ENCODE measurements at regions not wholly inside any gene's neighbourhood (a gene's known extent, or its start where the extent isn't known, plus 50 kb on each side); places are given as distances from the start of the nearest gene placed in this dataset.

DNA sequence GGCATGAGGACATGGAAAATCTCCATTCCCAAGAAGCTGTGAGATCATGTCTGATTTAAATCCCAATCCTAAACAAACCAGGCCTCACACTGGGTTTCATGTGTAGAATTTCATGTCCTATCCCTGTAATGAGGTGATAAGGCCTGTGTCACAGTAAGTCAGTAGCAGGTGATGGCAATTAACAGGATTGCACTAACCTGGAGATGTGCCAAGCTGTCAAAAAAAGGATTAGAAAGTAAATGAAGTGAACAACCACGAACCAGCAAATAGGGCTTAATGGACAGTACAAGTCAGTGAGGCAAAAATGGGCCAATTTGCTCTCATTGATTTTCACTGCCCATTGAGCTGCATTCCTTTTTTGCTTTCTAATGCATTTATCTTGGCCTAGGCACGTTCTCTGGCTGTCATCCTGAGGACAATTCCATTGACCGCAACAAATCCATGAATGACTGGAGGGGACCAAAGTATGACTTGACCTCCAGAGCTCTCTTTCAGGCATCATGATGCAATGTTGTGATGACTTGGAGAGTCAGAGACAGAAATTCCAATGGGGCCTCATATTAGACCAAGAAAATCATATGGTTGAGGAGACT, 673.6 kb upstream of the ADGRL2 start:
- Histone ChIP-seq H3K9me3 (ENCODE audit: control insufficient read depth, low read depth, low read length) (no peaks in the 10 kb centered on the region), H3K4me1 (ENCODE audit: control insufficient read depth, low read depth, low read length) (no peaks in the 10 kb centered on the region), H3K27me3 (ENCODE audit: control insufficient read depth, insufficient read depth, low read length) (no peaks in the 10 kb centered on the region), H3K27ac (ENCODE audit: low read length) (no peak overlapping the region), H3K36me3 (ENCODE audit: control insufficient read depth, low read depth, low read length) (no peaks in the 10 kb centered on the region), H3K4me3 (ENCODE audit: low read length) (no peak overlapping the region), H3K9ac (ENCODE audit: low read length) (no peak overlapping the region)

DNA sequence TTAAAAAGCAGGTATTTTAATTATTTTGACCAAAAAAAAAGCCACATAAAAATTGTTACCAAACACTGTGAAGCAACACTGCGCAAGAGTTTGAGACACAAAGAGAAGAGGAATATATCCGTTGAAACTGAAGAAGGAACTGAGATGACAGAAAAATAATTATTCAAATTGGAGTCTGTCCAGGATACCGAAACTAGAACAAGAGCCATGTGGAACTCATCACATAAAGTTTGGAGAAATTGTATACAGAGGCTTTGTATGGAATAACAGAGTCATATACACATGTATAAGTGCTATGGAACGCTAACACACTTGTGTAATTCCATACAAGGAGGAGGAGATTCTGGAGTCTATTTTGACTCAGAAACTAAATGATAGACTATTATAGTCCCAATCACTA, 675.1 kb upstream of the ADGRL2 start:
- H3K27ac ChIP-seq (ENCODE audit: low read length): no peak overlapping the region
- no peaks in the 10 kb centered on the region for H3K4me1 ChIP-seq (ENCODE audit: control insufficient read depth, low read depth, low read length)
- no peak overlapping the region for H3K9ac ChIP-seq (ENCODE audit: low read length)

DNA sequence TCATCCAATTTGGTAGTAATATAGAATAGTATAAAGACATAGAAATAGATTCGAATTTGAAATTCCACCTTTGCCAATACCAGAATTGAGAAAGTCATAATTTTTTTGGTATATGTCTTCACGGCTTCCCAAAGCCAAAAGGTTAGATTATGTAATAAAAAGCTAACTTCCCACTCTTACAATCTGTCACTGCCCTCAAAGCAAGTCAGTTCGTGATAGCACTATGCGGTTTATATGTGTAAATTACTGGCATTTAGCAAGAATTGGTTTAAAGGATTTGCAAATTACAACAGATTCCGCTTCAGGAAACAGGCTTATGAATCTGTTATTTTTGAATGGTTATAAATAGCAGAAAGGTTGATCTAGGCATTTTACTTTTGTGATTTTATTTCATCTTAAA, 679.4 kb upstream of the ADGRL2 start:
- Histone ChIP-seq H3K9me3 (ENCODE audit: control insufficient read depth, low read depth, low read length) (no peaks in the 10 kb centered on the region), H3K27me3 (ENCODE audit: control insufficient read depth, insufficient read depth, low read length) (no peaks in the 10 kb centered on the region), H3K36me3 (ENCODE audit: control insufficient read depth, low read depth, low read length) (no peaks in the 10 kb centered on the region), H3K4me3 (ENCODE audit: low read length) (no peak overlapping the region), H3K9ac (ENCODE audit: low read length) (no peak overlapping the region), H3K4me1 (ENCODE audit: control insufficient read depth, low read depth, low read length) (no peaks in the 10 kb centered on the region), H3K27ac (ENCODE audit: low read length) (no peak overlapping the region)

More for the DNA sequence above, 675.1 kb upstream of the ADGRL2 start:
- Histone ChIP-seq H3K36me3 (ENCODE audit: control insufficient read depth, low read depth, low read length) (no peaks in the 10 kb centered on the region), H3K9me3 (ENCODE audit: control insufficient read depth, low read depth, low read length) (no peaks in the 10 kb centered on the region), H3K27me3 (ENCODE audit: control insufficient read depth, insufficient read depth, low read length) (no peaks in the 10 kb centered on the region), H3K4me3 (ENCODE audit: low read length) (no peak overlapping the region)

DNA sequence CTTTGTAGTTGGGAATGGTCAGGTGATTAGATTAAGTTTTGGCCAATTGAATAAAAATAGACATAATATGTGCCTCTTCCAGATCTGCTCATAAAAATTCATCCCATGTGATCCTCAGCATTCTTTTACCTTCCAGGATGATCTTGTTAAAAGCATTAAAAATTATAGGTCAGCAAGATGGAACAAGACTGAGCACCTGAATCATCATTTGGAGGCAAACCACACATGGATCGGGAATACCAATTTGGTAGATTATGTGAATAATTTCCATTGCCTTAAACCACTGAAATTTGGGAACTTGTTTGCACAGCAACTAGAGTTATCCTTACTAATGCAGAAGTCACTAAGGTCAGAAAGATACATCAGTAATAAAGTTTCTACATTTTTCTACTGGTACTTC, 681.4 kb upstream of the ADGRL2 start:
- no peak overlapping the region for H3K4me3 ChIP-seq (ENCODE audit: low read length)
- no peaks in the 10 kb centered on the region for H3K27me3 ChIP-seq (ENCODE audit: control insufficient read depth, insufficient read depth, low read length)
- H3K36me3 ChIP-seq (ENCODE audit: control insufficient read depth, low read depth, low read length): no peaks in the 10 kb centered on the region
- H3K9me3 ChIP-seq (ENCODE audit: control insufficient read depth, low read depth, low read length): no peaks in the 10 kb centered on the region
- no peaks in the 10 kb centered on the region for H3K4me1 ChIP-seq (ENCODE audit: control insufficient read depth, low read depth, low read length)
- H3K9ac ChIP-seq (ENCODE audit: low read length): no peak overlapping the region
- no peak overlapping the region for H3K27ac ChIP-seq (ENCODE audit: low read length)

DNA sequence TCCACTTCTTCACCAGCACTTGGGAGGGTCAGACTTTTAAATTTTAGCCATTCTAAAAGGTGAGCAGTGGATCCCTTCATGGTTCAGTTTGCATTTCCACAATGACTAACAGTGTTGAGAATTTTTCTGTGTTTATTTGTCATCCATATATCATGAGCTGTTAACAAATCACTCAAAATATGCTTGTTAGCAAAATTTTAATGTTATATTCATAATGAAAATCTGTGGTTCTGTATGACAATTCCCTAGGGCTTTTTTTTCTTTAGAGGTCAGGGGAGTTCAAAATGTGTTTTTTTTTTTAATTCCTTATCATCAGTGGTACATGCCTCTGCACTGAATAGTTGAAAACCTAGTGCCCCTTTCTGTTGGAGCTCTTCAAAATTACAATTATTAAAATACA, 682.2 kb upstream of the ADGRL2 start:
- H3K36me3 ChIP-seq (ENCODE audit: control insufficient read depth, low read depth, low read length): no peaks in the 10 kb centered on the region

DNA sequence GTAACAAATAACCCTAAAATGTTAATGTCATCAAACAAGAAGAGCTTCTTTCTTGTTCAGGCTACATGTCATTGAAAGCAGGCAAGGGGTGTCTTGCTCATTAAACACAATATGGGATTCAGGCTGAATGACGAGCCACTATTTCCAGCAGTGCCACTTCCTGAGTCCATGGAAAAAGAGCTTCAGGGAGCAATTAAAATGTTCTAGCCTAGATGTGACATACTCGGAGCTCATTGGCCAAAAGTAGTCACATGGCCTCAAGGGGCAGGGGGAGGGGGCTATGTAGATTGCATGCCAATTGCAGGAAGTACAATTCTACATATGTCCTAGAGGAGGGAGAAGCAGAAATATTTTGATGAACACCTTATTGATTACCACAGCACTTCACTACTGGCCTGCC, 685.3 kb upstream of the ADGRL2 start:
- Histone ChIP-seq H3K9ac (ENCODE audit: low read length) (no peak overlapping the region), H3K36me3 (ENCODE audit: control insufficient read depth, low read depth, low read length) (no peaks in the 10 kb centered on the region), H3K27ac (ENCODE audit: low read length) (no peak overlapping the region), H3K4me3 (ENCODE audit: low read length) (no peak overlapping the region), H3K9me3 (ENCODE audit: control insufficient read depth, low read depth, low read length) (no peaks in the 10 kb centered on the region), H3K27me3 (ENCODE audit: control insufficient read depth, insufficient read depth, low read length) (no peaks in the 10 kb centered on the region), H3K4me1 (ENCODE audit: control insufficient read depth, low read depth, low read length) (peaks cover 6% of the 10 kb centered on the region)

More for the DNA sequence above, 682.2 kb upstream of the ADGRL2 start:
- H3K4me1 ChIP-seq (ENCODE audit: control insufficient read depth, low read depth, low read length): peaks cover 6% of the 10 kb centered on the region
- H3K9ac ChIP-seq (ENCODE audit: low read length): no peak overlapping the region
- no peak overlapping the region for H3K27ac ChIP-seq (ENCODE audit: low read length)
- H3K27me3 ChIP-seq (ENCODE audit: control insufficient read depth, insufficient read depth, low read length): no peaks in the 10 kb centered on the region
- no peak overlapping the region for H3K4me3 ChIP-seq (ENCODE audit: low read length)
- no peaks in the 10 kb centered on the region for H3K9me3 ChIP-seq (ENCODE audit: control insufficient read depth, low read depth, low read length)

DNA sequence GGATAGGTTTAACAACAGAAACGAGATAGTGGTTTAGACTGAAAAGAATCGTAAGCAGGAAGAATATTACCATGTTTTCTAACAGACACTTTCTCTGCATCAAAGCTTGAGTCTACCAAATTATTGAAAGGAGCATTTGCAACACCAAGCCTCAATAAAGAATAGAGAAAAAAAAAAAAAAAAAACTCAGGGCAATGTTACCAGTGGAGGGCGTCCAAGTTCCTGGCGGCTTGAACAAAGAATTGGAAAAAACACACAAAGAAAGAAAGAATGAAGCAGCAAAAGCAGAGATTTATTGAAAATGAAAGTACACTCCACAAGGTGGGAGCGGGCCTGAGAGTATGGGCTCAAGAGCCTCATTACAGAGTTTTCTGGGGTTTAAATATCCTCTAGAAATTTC, 686.5 kb upstream of the ADGRL2 start:
- H3K27ac ChIP-seq (ENCODE audit: low read length): no peak overlapping the region
- H3K27me3 ChIP-seq (ENCODE audit: control insufficient read depth, insufficient read depth, low read length): no peaks in the 10 kb centered on the region
- H3K4me1 ChIP-seq (ENCODE audit: control insufficient read depth, low read depth, low read length): peaks cover 6% of the 10 kb centered on the region
- no peaks in the 10 kb centered on the region for H3K9me3 ChIP-seq (ENCODE audit: control insufficient read depth, low read depth, low read length)
- H3K4me3 ChIP-seq (ENCODE audit: low read length): no peak overlapping the region
- no peaks in the 10 kb centered on the region for H3K36me3 ChIP-seq (ENCODE audit: control insufficient read depth, low read depth, low read length)
- H3K9ac ChIP-seq (ENCODE audit: low read length): no peak overlapping the region

DNA sequence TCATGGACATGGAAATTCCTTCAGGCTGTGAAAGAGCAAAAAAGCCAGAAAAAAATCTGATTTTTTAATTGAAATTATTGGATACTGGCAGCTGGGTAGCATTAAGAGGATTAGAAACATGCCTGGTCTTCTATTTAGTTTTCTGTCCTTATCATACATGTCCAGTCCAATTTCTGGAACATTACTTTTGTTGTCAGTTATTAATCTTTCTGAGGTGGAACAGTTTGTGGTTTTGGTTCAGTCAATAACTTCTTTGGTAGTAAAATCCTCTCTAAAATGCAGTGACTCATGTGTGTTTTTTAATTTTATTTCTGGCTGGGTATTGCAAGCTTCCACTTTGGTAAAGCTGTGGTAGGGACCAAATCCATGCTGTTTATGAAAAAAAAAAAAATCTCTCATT, 687.0 kb upstream of the ADGRL2 start:
- H3K9me3 ChIP-seq (ENCODE audit: control insufficient read depth, low read depth, low read length): no peaks in the 10 kb centered on the region

DNA sequence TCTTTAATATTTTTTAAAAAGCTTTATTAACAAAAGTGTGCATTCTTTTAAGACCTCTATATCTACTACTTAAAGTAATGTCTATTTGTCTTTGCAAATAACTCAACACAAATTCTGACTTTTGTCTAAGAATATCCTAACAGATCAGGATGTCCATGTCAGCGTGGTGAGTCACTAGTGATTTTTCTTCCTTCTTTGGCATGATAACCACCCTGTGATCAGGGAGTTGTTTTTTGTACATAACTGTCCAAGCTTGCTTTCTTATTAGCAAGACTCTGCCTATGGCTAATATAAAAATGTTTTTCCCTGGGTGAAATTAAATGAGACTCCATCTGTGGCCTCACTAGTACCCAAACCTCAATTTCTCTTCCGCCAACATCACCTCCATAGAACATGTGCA, 688.9 kb upstream of the ADGRL2 start:
- no peak overlapping the region for H3K4me3 ChIP-seq (ENCODE audit: low read length)
- H3K36me3 ChIP-seq (ENCODE audit: control insufficient read depth, low read depth, low read length): no peaks in the 10 kb centered on the region
- H3K27ac ChIP-seq (ENCODE audit: low read length): no peak overlapping the region

More for the DNA sequence above, 687.0 kb upstream of the ADGRL2 start:
- Histone ChIP-seq H3K27me3 (ENCODE audit: control insufficient read depth, insufficient read depth, low read length) (no peaks in the 10 kb centered on the region), H3K36me3 (ENCODE audit: control insufficient read depth, low read depth, low read length) (no peaks in the 10 kb centered on the region), H3K4me1 (ENCODE audit: control insufficient read depth, low read depth, low read length) (peaks cover 6% of the 10 kb centered on the region), H3K27ac (ENCODE audit: low read length) (no peak overlapping the region), H3K4me3 (ENCODE audit: low read length) (no peak overlapping the region), H3K9ac (ENCODE audit: low read length) (no peak overlapping the region)

DNA sequence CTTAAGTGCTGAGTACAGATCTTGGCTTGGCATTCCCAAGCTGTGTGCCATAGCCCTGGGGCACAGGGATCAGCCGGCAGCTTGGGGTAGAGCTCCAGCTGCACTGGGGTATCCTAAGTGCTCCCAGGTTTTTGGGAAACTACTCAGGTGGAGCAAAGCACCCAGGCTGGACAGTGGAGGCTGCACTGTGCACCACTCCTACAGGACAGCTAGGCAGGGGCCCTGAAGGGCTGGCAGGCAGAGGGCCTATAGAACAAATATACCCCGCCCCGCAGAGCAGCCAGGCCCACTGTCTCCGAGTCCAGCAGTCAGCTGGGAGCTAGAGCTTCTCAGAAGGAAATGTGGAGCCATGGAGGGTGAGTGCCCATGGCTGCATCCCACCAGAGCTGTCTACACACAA, 691.7 kb upstream of the ADGRL2 start:
- Histone ChIP-seq H3K4me1 (ENCODE audit: control insufficient read depth, low read depth, low read length) (peaks cover 4% of the 10 kb centered on the region), H3K36me3 (ENCODE audit: control insufficient read depth, low read depth, low read length) (no peaks in the 10 kb centered on the region), H3K4me3 (ENCODE audit: low read length) (no peak overlapping the region), H3K9me3 (ENCODE audit: control insufficient read depth, low read depth, low read length) (no peaks in the 10 kb centered on the region), H3K27ac (ENCODE audit: low read length) (no peak overlapping the region), H3K27me3 (ENCODE audit: control insufficient read depth, insufficient read depth, low read length) (no peaks in the 10 kb centered on the region), H3K9ac (ENCODE audit: low read length) (no peak overlapping the region)

More for the DNA sequence above, 688.9 kb upstream of the ADGRL2 start:
- H3K9ac ChIP-seq (ENCODE audit: low read length): no peak overlapping the region
- H3K4me1 ChIP-seq (ENCODE audit: control insufficient read depth, low read depth, low read length): peaks cover 6% of the 10 kb centered on the region
- H3K27me3 ChIP-seq (ENCODE audit: control insufficient read depth, insufficient read depth, low read length): no peaks in the 10 kb centered on the region
- no peaks in the 10 kb centered on the region for H3K9me3 ChIP-seq (ENCODE audit: control insufficient read depth, low read depth, low read length)

DNA sequence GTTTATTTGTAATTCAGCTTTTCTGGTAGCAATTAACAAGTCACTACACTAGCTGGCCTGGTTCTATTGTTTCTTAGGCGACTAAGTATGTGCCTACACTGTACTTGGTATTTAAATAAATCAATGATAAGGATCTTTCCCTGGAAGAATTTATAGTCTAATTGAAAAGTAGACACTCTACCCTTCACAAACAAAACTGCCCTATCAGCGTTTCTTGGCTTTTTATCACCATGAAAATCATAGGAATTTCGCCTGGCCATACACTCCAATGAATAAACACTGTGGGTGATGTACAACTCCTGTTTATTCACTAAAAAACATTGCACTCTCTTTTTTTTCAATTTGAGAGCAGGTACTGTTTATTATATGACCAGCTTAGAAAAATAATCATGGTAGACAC, 702.9 kb upstream of the ADGRL2 start:
- no peaks in the 10 kb centered on the region for H3K9me3 ChIP-seq (ENCODE audit: control insufficient read depth, low read depth, low read length)

DNA sequence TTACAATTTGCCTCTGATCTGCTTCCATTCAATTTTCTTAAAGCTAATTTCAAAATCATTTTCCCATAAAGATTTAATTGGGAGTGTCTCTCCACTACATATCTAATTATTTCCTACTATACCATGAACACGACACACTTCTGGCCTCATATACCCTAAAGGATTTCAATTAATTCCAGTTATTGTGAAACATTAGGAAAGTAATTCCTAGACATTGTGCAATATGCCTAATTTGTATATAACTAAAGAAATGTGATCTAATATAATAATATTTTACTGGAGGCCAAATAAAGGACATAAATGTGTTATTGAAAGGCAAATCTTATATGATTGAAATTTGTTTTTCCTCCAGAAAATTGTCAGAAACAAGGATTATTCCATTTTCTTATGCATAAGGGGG, 727.2 kb upstream of the ADGRL2 start:
- H3K9ac ChIP-seq (ENCODE audit: low read length): no peak overlapping the region
- no peaks in the 10 kb centered on the region for H3K36me3 ChIP-seq (ENCODE audit: control insufficient read depth, low read depth, low read length)
- no peak overlapping the region for H3K4me3 ChIP-seq (ENCODE audit: low read length)
- H3K27me3 ChIP-seq (ENCODE audit: control insufficient read depth, insufficient read depth, low read length): no peaks in the 10 kb centered on the region
- H3K9me3 ChIP-seq (ENCODE audit: control insufficient read depth, low read depth, low read length): no peaks in the 10 kb centered on the region
- H3K4me1 ChIP-seq (ENCODE audit: control insufficient read depth, low read depth, low read length): peaks cover 14% of the 10 kb centered on the region
- no peak overlapping the region for H3K27ac ChIP-seq (ENCODE audit: low read length)

More for the DNA sequence above, 702.9 kb upstream of the ADGRL2 start:
- no peak overlapping the region for H3K9ac ChIP-seq (ENCODE audit: low read length)
- H3K27ac ChIP-seq (ENCODE audit: low read length): no peak overlapping the region
- no peaks in the 10 kb centered on the region for H3K4me1 ChIP-seq (ENCODE audit: control insufficient read depth, low read depth, low read length)
- no peaks in the 10 kb centered on the region for H3K36me3 ChIP-seq (ENCODE audit: control insufficient read depth, low read depth, low read length)
- H3K27me3 ChIP-seq (ENCODE audit: control insufficient read depth, insufficient read depth, low read length): no peaks in the 10 kb centered on the region
- no peak overlapping the region for H3K4me3 ChIP-seq (ENCODE audit: low read length)

Data from iPS-18a (cell line).